Left renal cortex interstitium (tissue), 4 donors: ENCODE measurements at regions not wholly inside any gene's neighbourhood (a gene's known extent, or its start where the extent isn't known, plus 50 kb on each side); places are given as distances from the start of the nearest gene placed in this dataset.
A peak's percentile ranks its signal among the peaks of the same experiment; 100 is the strongest.

Experiments
- DNase-seq, 4 donors: peaks; one replicate each; pipeline ENCODE4 v3.0.0-alpha.2; 2013; ENCODE audit warnings: low read depth in 4 of 4, low spot score in 2 of 4, missing footprints in 1 of 4

- no peak for DNase-seq
These were observed 297.3 kb upstream of the USP24 start for GRCh38 chr1:55512466-55512865.

- no peak for DNase-seq
These were observed 292.4 kb upstream of the USP24 start for GRCh38 chr1:55507578-55507931.

GRCh38 chr1:55506740-55507577 is 291.8 kb upstream of the USP24 start:
- no peak for DNase-seq

GRCh38 chr1:55505326-55505725 is 290.2 kb upstream of the USP24 start:
- DNase-seq: no peak

- DNase-seq: no peak
These were observed 289.2 kb upstream of the USP24 start for GRCh38 chr1:55504306-55504731.

- no peak for DNase-seq
These were observed 288.6 kb upstream of the USP24 start for GRCh38 chr1:55503663-55504305.

- no peak for DNase-seq
These were observed 285.4 kb upstream of the USP24 start for GRCh38 chr1:55500601-55501000.

GRCh38 chr1:55490547-55490946 is 275.4 kb upstream of the USP24 start:
- DNase-seq: no peak

- no peak for DNase-seq
These were observed 269.0 kb upstream of the USP24 start for GRCh38 chr1:55484173-55484572.

- DNase-seq: no peak
These were observed 268.4 kb upstream of the USP24 start for GRCh38 chr1:55483523-55483922.

GRCh38 chr1:55481634-55482033 is 266.5 kb upstream of the USP24 start:
- DNase-seq: no peak

GRCh38 chr1:55480029-55480795 is 265.0 kb upstream of the USP24 start:
- no peak for DNase-seq

GRCh38 chr1:55478742-55479141 is 263.6 kb upstream of the USP24 start:
- no peak for DNase-seq

- DNase-seq: no peak
These were observed 262.8 kb upstream of the USP24 start for GRCh38 chr1:55477953-55478352.

- peak in 3 of 4 donors; percentile 37 to 70 (median 48) for DNase-seq
These were observed 261.4 kb upstream of the USP24 start for GRCh38 chr1:55476445-55477015.

GRCh38 chr1:55474168-55474786 is 259.1 kb upstream of the USP24 start:
- DNase-seq: no peak

- no peak for DNase-seq
These were observed 258.5 kb upstream of the USP24 start for GRCh38 chr1:55473661-55474060.

- no peak for DNase-seq
These were observed 257.6 kb upstream of the USP24 start for GRCh38 chr1:55472784-55473183.

- no peak for DNase-seq
These were observed 257.0 kb upstream of the USP24 start for GRCh38 chr1:55472115-55472514.

GRCh38 chr1:55468142-55468795 is 253.1 kb upstream of the USP24 start:
- DNase-seq: no peak
